AG10803 (cell line): ENCODE measurements at regions not wholly inside any gene's neighbourhood (a gene's known extent, or its start where the extent isn't known, plus 50 kb on each side); places are given as distances from the start of the nearest gene placed in this dataset.

Experiments
- DNase-seq: peaks from one replicate; pipeline ENCODE4 v3.0.0; 2010; ENCODE audit warnings: low read depth
- H3K4me3 ChIP-seq: 2 replicates; pipeline ENCODE4 v1.5.1; 2011; ENCODE audit warnings: mild to moderate bottlenecking, low read length, control low read depth
- TF ChIP-seq, protein P1 (sequence below): conservative IDR thresholded peaks from 2 replicates; pipeline ENCODE4 v1.5.1; 2011; ENCODE audit warnings: mild to moderate bottlenecking, low read length, control low read depth, inconsistent platforms

DNA sequence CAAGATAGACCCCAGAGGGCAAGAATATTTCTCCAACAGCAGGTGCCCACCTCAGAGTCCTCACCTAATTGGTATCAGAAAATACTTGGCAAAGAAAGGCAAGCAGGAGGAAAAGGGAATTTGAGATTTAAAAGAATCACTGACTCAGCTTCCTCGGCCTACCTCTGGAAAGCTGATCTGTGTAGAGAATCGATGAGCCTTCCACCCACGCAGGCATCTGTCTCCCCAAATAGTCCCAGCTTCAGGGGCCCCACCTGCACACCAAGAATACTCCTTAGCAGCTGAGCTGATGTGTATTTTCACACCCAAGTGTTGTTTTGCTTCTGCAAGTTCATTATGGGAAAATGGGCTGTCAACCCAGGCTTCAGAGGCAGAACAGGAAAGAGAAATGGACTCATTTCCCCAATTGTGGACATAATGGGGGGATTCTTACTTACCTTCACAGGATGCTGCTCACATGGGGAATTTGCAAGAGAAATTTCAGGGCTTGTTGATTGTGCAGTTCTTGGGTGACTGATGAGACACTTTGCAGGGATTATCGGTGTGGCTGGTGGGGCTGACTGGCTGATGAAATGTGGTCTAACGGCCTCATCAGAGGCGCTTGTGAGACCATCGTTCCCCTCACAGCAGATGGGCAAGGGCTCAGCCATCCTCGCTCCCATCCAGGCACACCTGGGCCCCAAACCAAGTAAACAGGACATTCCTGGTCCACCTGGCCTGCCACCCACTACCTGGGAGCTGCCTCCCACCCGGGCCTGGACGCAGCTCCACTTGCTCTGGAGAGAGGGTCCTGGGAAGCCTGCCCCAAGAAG is 436.3 kb downstream of the PTPRU start:
- no peak for DNase-seq

GRCh38 chr1:29671446-29672356 is 435.4 kb downstream of the PTPRU start:
- TF ChIP-seq, protein P1, sequence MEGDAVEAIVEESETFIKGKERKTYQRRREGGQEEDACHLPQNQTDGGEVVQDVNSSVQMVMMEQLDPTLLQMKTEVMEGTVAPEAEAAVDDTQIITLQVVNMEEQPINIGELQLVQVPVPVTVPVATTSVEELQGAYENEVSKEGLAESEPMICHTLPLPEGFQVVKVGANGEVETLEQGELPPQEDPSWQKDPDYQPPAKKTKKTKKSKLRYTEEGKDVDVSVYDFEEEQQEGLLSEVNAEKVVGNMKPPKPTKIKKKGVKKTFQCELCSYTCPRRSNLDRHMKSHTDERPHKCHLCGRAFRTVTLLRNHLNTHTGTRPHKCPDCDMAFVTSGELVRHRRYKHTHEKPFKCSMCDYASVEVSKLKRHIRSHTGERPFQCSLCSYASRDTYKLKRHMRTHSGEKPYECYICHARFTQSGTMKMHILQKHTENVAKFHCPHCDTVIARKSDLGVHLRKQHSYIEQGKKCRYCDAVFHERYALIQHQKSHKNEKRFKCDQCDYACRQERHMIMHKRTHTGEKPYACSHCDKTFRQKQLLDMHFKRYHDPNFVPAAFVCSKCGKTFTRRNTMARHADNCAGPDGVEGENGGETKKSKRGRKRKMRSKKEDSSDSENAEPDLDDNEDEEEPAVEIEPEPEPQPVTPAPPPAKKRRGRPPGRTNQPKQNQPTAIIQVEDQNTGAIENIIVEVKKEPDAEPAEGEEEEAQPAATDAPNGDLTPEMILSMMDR, result no peak
- no peak for DNase-seq
- H3K4me3 ChIP-seq, result no peak overlapping the region

More for the DNA sequence above, 436.3 kb downstream of the PTPRU start:
- no peak overlapping the region for H3K4me3 ChIP-seq
- TF ChIP-seq, protein P1, result no peak

DNA sequence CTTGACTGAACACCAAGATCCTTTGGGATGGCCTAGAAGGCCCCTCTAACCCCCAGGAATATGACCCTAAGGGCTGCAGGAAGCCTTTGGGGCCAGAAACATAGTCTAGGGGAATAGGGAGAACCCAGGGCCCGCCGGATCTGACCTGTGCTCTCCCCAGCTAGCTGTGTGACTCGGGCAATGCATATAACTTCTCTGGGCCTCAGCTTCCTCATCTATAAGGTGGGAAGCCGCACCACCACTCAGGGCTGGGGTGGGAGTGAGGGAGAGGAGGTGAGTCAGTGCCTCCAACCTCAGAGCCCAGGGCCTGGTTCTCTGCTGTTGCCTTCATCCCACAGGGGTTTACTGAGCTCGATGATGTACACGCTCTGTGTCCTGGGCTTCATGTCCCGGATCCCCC is 434.4 kb downstream of the PTPRU start:
- DNase-seq, result no peak
- TF ChIP-seq, protein P1, result no peak
- no peak overlapping the region for H3K4me3 ChIP-seq

GRCh38 chr1:29669912-29670311 is 433.6 kb downstream of the PTPRU start:
- no peak for DNase-seq
- TF ChIP-seq, protein P1, result no peak
- no peak overlapping the region for H3K4me3 ChIP-seq

GRCh38 chr1:29669158-29669871 is 433.0 kb downstream of the PTPRU start:
- no peak for DNase-seq
- TF ChIP-seq, protein P1, result no peak
- no peak overlapping the region for H3K4me3 ChIP-seq

- TF ChIP-seq, protein P1, result no peak
- no peak overlapping the region for H3K4me3 ChIP-seq
- DNase-seq, result no peak
Measured at GRCh38 chr1:29668551-29669157, 432.3 kb downstream of the PTPRU start.
